ENCODE measurements at regions not wholly inside any gene's neighbourhood (a gene's known extent, or its start where the extent isn't known, plus 50 kb on each side); places are given as distances from the start of the nearest gene placed in this dataset.

DNA sequence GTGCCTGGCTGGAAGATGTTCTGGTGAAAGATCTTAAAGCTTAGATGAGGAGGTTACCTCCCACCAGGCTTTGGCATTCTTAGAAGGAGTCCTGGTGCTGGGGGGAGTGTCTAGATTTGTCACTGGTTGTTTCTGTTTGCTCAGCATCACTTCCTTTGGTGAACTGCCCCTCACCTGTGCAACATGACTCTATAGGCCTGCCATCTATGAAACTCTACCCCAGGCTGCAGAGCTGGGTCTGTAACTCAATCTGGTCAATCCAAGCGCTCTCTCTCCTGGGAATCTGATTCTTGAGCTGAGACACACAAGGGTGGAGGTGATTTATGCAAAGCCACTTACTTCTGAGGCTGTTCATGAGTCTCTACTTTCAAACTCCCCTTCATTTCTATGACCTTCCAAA is 399.4 kb downstream of the NPIPA7 start:
- no peak for TF ChIP-seq CTCF (IDR thresholded peaks at IDR 0.05; ENCODE audit: low read depth, low read length)
- H3K4me3 ChIP-seq (replicated peaks in 1 of 2; ENCODE audit: low read depth in 2 of 2, low read length in 2 of 2) = no peak overlapping the region
- DNase-seq (ENCODE audit: low read depth in 2 of 2) = no peak

GRCh38 chr16:16780588-16780987 is 401.6 kb downstream of the NPIPA7 start:
- DNase-seq (ENCODE audit: low read depth in 2 of 2) = no peak
- TF ChIP-seq CTCF (IDR thresholded peaks at IDR 0.05; ENCODE audit: low read depth, low read length) = no peak

GRCh38 chr16:16782153-16782552 is 403.2 kb downstream of the NPIPA7 start:
- DNase-seq (ENCODE audit: low read depth in 2 of 2) = no peak
- no peak for TF ChIP-seq CTCF (IDR thresholded peaks at IDR 0.05; ENCODE audit: low read depth, low read length)

More at GRCh38 chr16:16780588-16780987, 401.6 kb downstream of the NPIPA7 start:
- H3K4me3 ChIP-seq (replicated peaks in 1 of 2; ENCODE audit: low read depth in 2 of 2, low read length in 2 of 2) = no peak overlapping the region

DNA sequence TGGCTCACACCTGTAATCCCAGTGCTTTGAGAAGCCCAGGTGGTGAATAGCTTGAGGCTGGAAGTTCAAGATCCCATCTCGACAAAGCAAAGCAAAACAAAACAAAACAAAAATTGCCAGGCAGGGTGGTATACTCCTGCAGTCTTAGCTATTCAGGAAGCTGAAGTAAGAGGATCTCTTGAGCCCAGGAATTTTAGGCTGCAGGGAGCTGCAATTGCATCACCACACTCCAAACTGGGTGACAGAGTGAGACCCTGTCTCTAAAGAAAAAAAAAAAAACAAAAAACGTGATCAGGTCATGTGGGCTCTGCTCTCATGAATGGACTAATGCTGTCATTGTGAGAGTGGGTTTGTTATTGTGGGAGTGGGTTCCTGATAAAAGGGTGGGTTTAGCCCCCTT is 409.1 kb downstream of the NPIPA7 start:
- no peak for DNase-seq (ENCODE audit: low read depth in 2 of 2)
- no peak for TF ChIP-seq CTCF (IDR thresholded peaks at IDR 0.05; ENCODE audit: low read depth, low read length)

More at GRCh38 chr16:16782153-16782552, 403.2 kb downstream of the NPIPA7 start:
- H3K4me3 ChIP-seq (replicated peaks in 1 of 2; ENCODE audit: low read depth in 2 of 2, low read length in 2 of 2) = no peak overlapping the region

DNA sequence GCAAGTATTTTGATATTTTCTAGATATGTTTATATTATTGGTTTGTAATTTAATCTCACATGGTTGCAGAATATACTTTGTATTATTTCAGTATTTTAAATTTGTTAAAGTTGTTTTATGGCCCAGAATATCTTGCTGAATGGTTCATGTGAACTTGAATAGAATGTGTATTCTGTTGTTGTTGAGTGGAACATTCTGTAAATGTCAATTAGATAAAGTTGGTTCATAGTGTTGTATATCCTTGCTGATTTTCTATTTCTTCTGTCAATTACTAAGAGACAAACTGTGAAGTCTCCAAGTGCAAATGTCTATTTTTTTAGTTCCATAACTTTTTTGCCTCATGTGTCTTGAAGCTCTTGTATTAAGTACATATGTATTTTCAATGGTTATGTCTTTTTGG is 411.7 kb downstream of the NPIPA7 start:
- no peak for TF ChIP-seq CTCF (IDR thresholded peaks at IDR 0.05; ENCODE audit: low read depth, low read length)
- no peak overlapping the region for H3K4me3 ChIP-seq (replicated peaks in 1 of 2; ENCODE audit: low read depth in 2 of 2, low read length in 2 of 2)
- DNase-seq (ENCODE audit: low read depth in 2 of 2) = no peak

More for the DNA sequence above, 409.1 kb downstream of the NPIPA7 start:
- H3K4me3 ChIP-seq (replicated peaks in 1 of 2; ENCODE audit: low read depth in 2 of 2, low read length in 2 of 2) = no peak overlapping the region

GRCh38 chr16:16791051-16791450 is 412.1 kb downstream of the NPIPA7 start:
- TF ChIP-seq CTCF (IDR thresholded peaks at IDR 0.05; ENCODE audit: low read depth, low read length) = no peak
- no peak overlapping the region for H3K4me3 ChIP-seq (replicated peaks in 1 of 2; ENCODE audit: low read depth in 2 of 2, low read length in 2 of 2)
- no peak for DNase-seq (ENCODE audit: low read depth in 2 of 2)

DNA sequence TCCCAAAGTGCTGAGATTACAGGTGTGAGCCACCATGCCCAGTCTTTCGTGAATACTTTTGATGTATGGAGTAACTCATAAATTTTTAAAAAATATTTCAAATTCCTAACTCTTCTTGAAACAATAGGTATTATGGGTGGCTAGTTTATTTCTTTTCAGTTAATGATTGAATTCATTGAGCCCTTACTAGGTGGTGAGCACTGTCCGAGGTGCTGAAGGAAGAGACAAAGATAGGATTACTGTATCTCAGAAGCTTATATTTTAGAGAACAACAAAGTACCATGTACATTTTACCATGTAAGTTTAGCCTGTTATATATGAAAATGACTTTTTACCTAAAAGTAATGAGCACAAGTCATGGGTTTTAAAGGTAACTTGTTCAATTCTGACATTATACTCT is 418.3 kb downstream of the NPIPA7 start:
- no peak for DNase-seq (ENCODE audit: low read depth in 2 of 2)
- no peak for TF ChIP-seq CTCF (IDR thresholded peaks at IDR 0.05; ENCODE audit: low read depth, low read length)
- no peak overlapping the region for H3K4me3 ChIP-seq (replicated peaks in 1 of 2; ENCODE audit: low read depth in 2 of 2, low read length in 2 of 2)
